ENCODE measurements at regions not wholly inside any gene's neighbourhood (a gene's known extent, or its start where the extent isn't known, plus 50 kb on each side); places are given as distances from the start of the nearest gene placed in this dataset.
"Not testable (repeated sequence)": the region's sequence is repeated elsewhere in the genome, so short reads cannot be mapped to it uniquely, and the experiment has no call there.

GRCh38 chr3:182148360-182148759 is 436.6 kb downstream of the SOX2 start:
- Mint-ChIP-seq H3K27ac (no peak overlapping the region), H3K4me3 (no peak overlapping the region), H3K9me3 (peaks cover 20% of the 10 kb centered on the region), H3K27me3 (ENCODE audit: insufficient read depth) (peaks cover 20% of the 10 kb centered on the region), H3K36me3 (ENCODE audit: low read depth) (peaks cover 2% of the 10 kb centered on the region), H3K4me1 (peaks cover 5% of the 10 kb centered on the region)
- no peak for TF ChIP-seq CTCF (conservative IDR thresholded peaks at IDR 0.05)
- Histone ChIP-seq H3K4me3 (ENCODE audit: low read length) (no peak overlapping the region), H3K27me3 (ENCODE audit: control insufficient read depth, insufficient read depth, low read length, poor library complexity, severe bottlenecking) (no peaks in the 10 kb centered on the region), H3K9me3 (ENCODE audit: control insufficient read depth, low read length) (peaks cover 4% of the 10 kb centered on the region), H3K4me1 (ENCODE audit: control insufficient read depth, insufficient read depth, low read length) (no peaks in the 10 kb centered on the region), H3K27ac (ENCODE audit: low read depth, low read length) (no peak overlapping the region), H3K9ac (ENCODE audit: extremely low read depth, low read length, poor library complexity, severe bottlenecking) (no peak overlapping the region), H3K36me3 (ENCODE audit: control insufficient read depth, insufficient read depth, low read length) (no peaks in the 10 kb centered on the region)
- 71 to 97% methylated on average over 2 to 3 of the region's 3 CpGs for WGBS, 2 experiments (ENCODE audit: insufficient coverage in 1 of 2, insufficient read length in 1 of 2)
- no peak for DNase-seq

- Mint-ChIP-seq H3K4me1 (peaks cover 5% of the 10 kb centered on the region), H3K4me3 (no peak overlapping the region), H3K9me3 (peaks cover 20% of the 10 kb centered on the region), H3K27ac (no peak overlapping the region), H3K36me3 (ENCODE audit: low read depth) (peaks cover 2% of the 10 kb centered on the region), H3K27me3 (ENCODE audit: insufficient read depth) (peaks cover 13% of the 10 kb centered on the region)
- Histone ChIP-seq H3K4me1 (ENCODE audit: control insufficient read depth, insufficient read depth, low read length) (no peaks in the 10 kb centered on the region), H3K4me3 (ENCODE audit: low read length) (no peak overlapping the region), H3K9ac (ENCODE audit: extremely low read depth, low read length, poor library complexity, severe bottlenecking) (no peak overlapping the region), H3K36me3 (ENCODE audit: control insufficient read depth, insufficient read depth, low read length) (no peaks in the 10 kb centered on the region), H3K27ac (ENCODE audit: low read depth, low read length) (no peak overlapping the region), H3K9me3 (ENCODE audit: control insufficient read depth, low read length) (peaks cover 4% of the 10 kb centered on the region), H3K27me3 (ENCODE audit: control insufficient read depth, insufficient read depth, low read length, poor library complexity, severe bottlenecking) (no peaks in the 10 kb centered on the region)
- no peak for DNase-seq
- no peak for TF ChIP-seq CTCF (conservative IDR thresholded peaks at IDR 0.05)
- 81% methylated on average over 3 of the region's 3 CpGs; no CpG with 5 or more reads in 1 of the 2 experiments for WGBS, 2 experiments (ENCODE audit: insufficient coverage in 1 of 2, insufficient read length in 1 of 2)
These were observed 437.9 kb downstream of the SOX2 start for GRCh38 chr3:182149594-182149993.

GRCh38 chr3:182156326-182156725 is 444.6 kb downstream of the SOX2 start:
- not testable (repeated sequence) for H3K27ac Mint-ChIP-seq; H3K9ac ChIP-seq (ENCODE audit: extremely low read depth, low read length, poor library complexity, severe bottlenecking); H3K4me1 ChIP-seq (ENCODE audit: control insufficient read depth, insufficient read depth, low read length); H3K4me3 Mint-ChIP-seq; H3K4me1 Mint-ChIP-seq; H3K9me3 ChIP-seq (ENCODE audit: control insufficient read depth, low read length); H3K36me3 ChIP-seq (ENCODE audit: control insufficient read depth, insufficient read depth, low read length); H3K4me3 ChIP-seq (ENCODE audit: low read length); DNase-seq; H3K27me3 ChIP-seq (ENCODE audit: control insufficient read depth, insufficient read depth, low read length, poor library complexity, severe bottlenecking); H3K27ac ChIP-seq (ENCODE audit: low read depth, low read length); H3K36me3 Mint-ChIP-seq (ENCODE audit: low read depth)
- peaks cover 10% of the 10 kb centered on the region for H3K9me3 Mint-ChIP-seq
- 85 to 89% methylated on average over 2 to 3 of the region's 3 CpGs for WGBS, 2 experiments (ENCODE audit: insufficient coverage in 1 of 2, insufficient read length in 1 of 2)
- peaks cover 16% of the 10 kb centered on the region for H3K27me3 Mint-ChIP-seq (ENCODE audit: insufficient read depth)

- Mint-ChIP-seq H3K27me3 (ENCODE audit: insufficient read depth) (no peaks in the 10 kb centered on the region), H3K27ac (no peak overlapping the region), H3K9me3 (no peaks in the 10 kb centered on the region), H3K4me3 (no peak overlapping the region), H3K36me3 (ENCODE audit: low read depth) (no peaks in the 10 kb centered on the region), H3K4me1 (no peaks in the 10 kb centered on the region)
- Histone ChIP-seq H3K27me3 (ENCODE audit: control insufficient read depth, insufficient read depth, low read length, poor library complexity, severe bottlenecking) (peaks cover 12% of the 10 kb centered on the region), H3K9me3 (ENCODE audit: control insufficient read depth, low read length) (no peaks in the 10 kb centered on the region), H3K4me3 (ENCODE audit: low read length) (no peak overlapping the region), H3K27ac (ENCODE audit: low read depth, low read length) (no peak overlapping the region), H3K4me1 (ENCODE audit: control insufficient read depth, insufficient read depth, low read length) (no peaks in the 10 kb centered on the region), H3K36me3 (ENCODE audit: control insufficient read depth, insufficient read depth, low read length) (no peaks in the 10 kb centered on the region), H3K9ac (ENCODE audit: extremely low read depth, low read length, poor library complexity, severe bottlenecking) (no peak overlapping the region)
- TF ChIP-seq CTCF (conservative IDR thresholded peaks at IDR 0.05), result no peak
- no peak for DNase-seq
- 92 to 98% methylated on average over 4 of the region's 4 CpGs for WGBS, 2 experiments (ENCODE audit: insufficient coverage in 1 of 2, insufficient read length in 1 of 2)
These were observed 453.5 kb downstream of the SOX2 start for GRCh38 chr3:182165234-182165633.
